ENCODE measurements at regions not wholly inside any gene's neighbourhood (a gene's known extent, or its start where the extent isn't known, plus 50 kb on each side); places are given as distances from the start of the nearest gene placed in this dataset.

- Histone ChIP-seq H3K4me1 (peaks cover 0 to 11% (median 0%) of the 10 kb centered on the region in 6 donors), H3K9me3 (peaks cover 0 to 22% (median 8%) of the 10 kb centered on the region in 8 donors), H3K27me3 (replicated peaks in 1 of 7) (peaks cover 0 to 7% (median 0%) of the 10 kb centered on the region in 7 donors), H3K4me3 (no peak overlapping the region), H3K36me3 (no peaks in the 10 kb centered on the region), H3K27ac (peak overlapping the region in 5 of 8 donors; percentile 13 to 52 (median 47))
- 36 to 55% (median 43%) methylated on average over 12 to 16 of the region's 16 CpGs for WGBS, 5 donors
- no peak for TF ChIP-seq CTCF (IDR thresholded peaks at IDR 0.05 in 8 of 11, conservative IDR thresholded peaks at IDR 0.05 in 3 of 11)
- no peak for TF ChIP-seq POLR2AphosphoS5 (IDR thresholded peaks at IDR 0.05)
- TF ChIP-seq POLR2A (IDR thresholded peaks at IDR 0.05), result no peak
- intact Hi-C loops (cut with DNase I; ENCODE audit: low total_unique reads), result no loop called here
- DNase-seq, result no peak
These were observed 128.5 kb downstream of the BCOR start for GRCh38 chrX:39969099-39969818.

- intact Hi-C loops (cut with DNase I; ENCODE audit: low total_unique reads), result no loop called here
- peak overlapping the region in 5 of 8 donors; percentile 13 to 52 (median 47) for H3K27ac ChIP-seq
These were observed 127.8 kb downstream of the BCOR start for GRCh38 chrX:39969819-39970504.

GRCh38 chrX:39971760-39972159 lies 126.0 kb downstream of the BCOR start:
- no peak for DNase-seq
- intact Hi-C loops (cut with DNase I; ENCODE audit: low total_unique reads), result no loop called here
- H3K27ac ChIP-seq, result no peak overlapping the region
- no peak for TF ChIP-seq POLR2AphosphoS5 (IDR thresholded peaks at IDR 0.05)
- TF ChIP-seq POLR2A (IDR thresholded peaks at IDR 0.05), result no peak
- peaks cover 0 to 11% (median 0%) of the 10 kb centered on the region in 6 donors for H3K4me1 ChIP-seq
- peaks cover 0 to 15% (median 8%) of the 10 kb centered on the region in 8 donors for H3K9me3 ChIP-seq
- peaks cover 0 to 7% (median 0%) of the 10 kb centered on the region in 7 donors for H3K27me3 ChIP-seq (replicated peaks in 1 of 7)
- WGBS, 5 donors, result 89 to 100% (median 98%) methylated on average over 1 to 2 of the region's 2 CpGs
- no peak overlapping the region for H3K4me3 ChIP-seq
- H3K36me3 ChIP-seq, result no peaks in the 10 kb centered on the region

More at GRCh38 chrX:39969819-39970504, 127.8 kb downstream of the BCOR start:
- no peaks in the 10 kb centered on the region for H3K36me3 ChIP-seq
- DNase-seq, result no peak
- peaks cover 0 to 7% (median 0%) of the 10 kb centered on the region in 7 donors for H3K27me3 ChIP-seq (replicated peaks in 1 of 7)
- TF ChIP-seq CTCF (IDR thresholded peaks at IDR 0.05 in 8 of 11, conservative IDR thresholded peaks at IDR 0.05 in 3 of 11) (no peak), POLR2A (IDR thresholded peaks at IDR 0.05) (no peak), POLR2AphosphoS5 (IDR thresholded peaks at IDR 0.05) (no peak)
- H3K4me3 ChIP-seq, result no peak overlapping the region
- H3K4me1 ChIP-seq, result peaks cover 0 to 11% (median 0%) of the 10 kb centered on the region in 6 donors
- WGBS, 5 donors, result 65 to 85% (median 73%) methylated on average over 11 to 19 of the region's 19 CpGs
- H3K9me3 ChIP-seq, result peaks cover 0 to 20% (median 8%) of the 10 kb centered on the region in 8 donors

- Histone ChIP-seq H3K4me3 (no peak overlapping the region), H3K9me3 (peaks cover 0 to 15% (median 8%) of the 10 kb centered on the region in 8 donors), H3K27ac (no peak overlapping the region), H3K36me3 (no peaks in the 10 kb centered on the region), H3K4me1 (peaks cover 0 to 11% (median 0%) of the 10 kb centered on the region in 6 donors), H3K27me3 (replicated peaks in 1 of 7) (peaks cover 0 to 7% (median 0%) of the 10 kb centered on the region in 7 donors)
- intact Hi-C loops (cut with DNase I; ENCODE audit: low total_unique reads), result no loop called here
- 75 to 91% (median 81%) methylated on average over 6 to 7 of the region's 7 CpGs for WGBS, 5 donors
- TF ChIP-seq POLR2A (IDR thresholded peaks at IDR 0.05) (no peak), POLR2AphosphoS5 (IDR thresholded peaks at IDR 0.05) (no peak), CTCF (IDR thresholded peaks at IDR 0.05 in 8 of 11, conservative IDR thresholded peaks at IDR 0.05 in 3 of 11) (no peak)
- no peak for DNase-seq
These were observed 125.4 kb downstream of the BCOR start for GRCh38 chrX:39972340-39972739.

All from spleen (tissue), 11 donors.